HepG2 (cell line): ENCODE measurements at regions not wholly inside any gene's neighbourhood (a gene's known extent, or its start where the extent isn't known, plus 50 kb on each side); places are given as distances from the start of the nearest gene placed in this dataset.

Experiments used
- ATAC-seq: fragments of 200-7000 bp; cut with Tn5 transposase; 3 replicates; pipeline ENCODE4 v1.9.1; 2020; ENCODE audit warnings: mild to moderate bottlenecking, moderate library complexity
- BruUV-seq: library from RNA; stranded (reverse); fragments of 400-500 nt; replicated peaks from 2 replicates; lab custom pipeline; 2021; lab: Mats Ljungman, UMichigan
- CTCF ChIA-PET: fragments of 300-600 bp; formaldehyde crosslinking; extraction: SDS; loops from one replicate; lab custom pipeline; 2021; ENCODE audit warnings: low total read pairs, inconsistent platforms, low intra/inter-chr PET ratio; lab: Yijun Ruan, JAX
- POLR2A ChIA-PET: fragments of 350-600 bp; sonication (Branson Sonifier 250); formaldehyde crosslinking; loops from one replicate; lab custom pipeline; 2020; ENCODE audit warnings: antibody characterized with exemption, inconsistent platforms; lab: Yijun Ruan, JAX
- DNase-seq: peaks from one replicate; pipeline ENCODE4 v3.0.0-alpha.2; 2015; ENCODE audit warnings: low spot score
- FAIRE-seq: peaks from 3 replicates; lab custom pipeline; 2011; peaks lifted over from hg19 to GRCh38; lab: Jason Lieb, UNC
- H2AFZ ChIP-seq: one replicate; pipeline ENCODE4 v1.6.1; 2011; ENCODE audit warnings: low read length, inconsistent platforms
- H3K27ac ChIP-seq: fragments of 300-600 bp; 3 replicates; pipeline ENCODE4 v1.8.0; 2011; ENCODE audit warnings: mixed run types, mild to moderate bottlenecking, mixed read lengths, low read length, inconsistent platforms; ENCODE audit not compliant: insufficient read depth; ENCODE audit errors: extremely low read length
- H3K27me3 ChIP-seq, 2 experiments: fragments of 200-600 bp in 1 of 2; 2 replicates in 1 of 2; 3 replicates in 1 of 2; pipeline versions ENCODE4 v1.6.0 to v1.8.0; 2011; ENCODE audit warnings: low read length in 2 of 2, mild to moderate bottlenecking in 2 of 2, moderate library complexity in 2 of 2, inconsistent platforms in 1 of 2; ENCODE audit not compliant: insufficient read depth in 2 of 2, control insufficient read depth in 1 of 2
- H3K36me3 ChIP-seq, 2 experiments: fragments of 200-600 bp in 1 of 2; replicated peaks in 1 of 2; 2 replicates in 1 of 2; 3 replicates in 1 of 2; pipeline versions ENCODE4 v1.5.1 to v1.8.0; 2011; ENCODE audit warnings: low read length in 2 of 2, inconsistent platforms in 1 of 2; ENCODE audit not compliant: insufficient read depth in 2 of 2, control insufficient read depth in 1 of 2
- H3K4me1 ChIP-seq: 2 replicates; pipeline ENCODE4 v1.5.1; 2012; ENCODE audit warnings: low read length, inconsistent platforms; ENCODE audit not compliant: insufficient read depth
- H3K4me2 ChIP-seq: 2 replicates; pipeline ENCODE4 v1.6.0; 2011; ENCODE audit warnings: low read depth, low read length, inconsistent platforms
- H3K4me3 ChIP-seq, 3 experiments: fragments of 200-600 bp in 1 of 3; sonication (generic), shearing (Covaris generic) in 1 of 3; replicated peaks in 1 of 3; 2 replicates each; pipeline ENCODE4 v1.5.1; 2011 to 2016; ENCODE audit warnings: low read length in 3 of 3, inconsistent platforms in 2 of 3, low read depth in 2 of 3, mild to moderate bottlenecking in 2 of 3, control low read depth in 1 of 3, mixed read lengths in 1 of 3; ENCODE audit not compliant: insufficient read depth in 1 of 3
- H3K79me2 ChIP-seq: one replicate; pipeline ENCODE4 v1.6.1; 2011; ENCODE audit warnings: low read length, inconsistent platforms; ENCODE audit not compliant: insufficient read depth
- H3K9ac ChIP-seq: 2 replicates; pipeline ENCODE4 v1.6.0; 2011; ENCODE audit warnings: mild to moderate bottlenecking, low read depth, low read length, inconsistent platforms; ENCODE audit not compliant: insufficient read depth
- H3K9me3 ChIP-seq: 2 replicates; pipeline ENCODE4 v1.5.1; 2012; ENCODE audit warnings: mild to moderate bottlenecking, low read length
- H4K20me1 ChIP-seq: 2 replicates; pipeline ENCODE4 v1.6.0; 2011; ENCODE audit warnings: inconsistent platforms, mild to moderate bottlenecking, low read length, moderate library complexity; ENCODE audit not compliant: insufficient read depth
- AGO1 ChIP-seq: fragments of 200-400 bp; formaldehyde crosslinking; IDR thresholded peaks from 2 replicates; pipeline ENCODE4 v1.6.1; 2017; ENCODE audit warnings: mild to moderate bottlenecking, low read depth, low read length, moderate library complexity; ENCODE audit not compliant: poor library complexity, severe bottlenecking
- ATRX ChIP-seq: sonication (generic); formaldehyde crosslinking; IDR thresholded peaks from 2 replicates; pipeline ENCODE4 v1.4.0; 2020; ENCODE audit warnings: missing genetic modification reagents, borderline replicate concordance
- ETV6 ChIP-seq: sonication (generic); formaldehyde crosslinking; conservative IDR thresholded peaks from 2 replicates; pipeline ENCODE4 v1.4.0; 2020; ENCODE audit warnings: missing genetic modification reagents
- FOXJ3 ChIP-seq: sonication (generic); formaldehyde crosslinking; IDR thresholded peaks from 2 replicates; pipeline ENCODE4 v1.4.0; 2020; ENCODE audit warnings: missing genetic modification reagents, mild to moderate bottlenecking, borderline replicate concordance
- HDAC1 ChIP-seq: sonication (generic); formaldehyde crosslinking; IDR thresholded peaks from 2 replicates; pipeline ENCODE4 v1.5.1; 2020; ENCODE audit warnings: mild to moderate bottlenecking, missing genetic modification reagents
- NFE2L2 ChIP-seq: fragments of 150-350 bp; IDR thresholded peaks from 2 replicates; pipeline ENCODE4 v1.6.1; 2014; ENCODE audit warnings: low read length
- ZNF660 ChIP-seq: sonication (generic); formaldehyde crosslinking; IDR thresholded peaks from 2 replicates; pipeline ENCODE4 v1.5.1; 2020; ENCODE audit warnings: mild to moderate bottlenecking, low read depth, missing genetic modification reagents, borderline replicate concordance
- WGBS: methylation state at CpG from one replicate; pipeline ENCODE4 v1.1.6; 2017; ENCODE audit warnings: low lambda C conversion rate; 5-methylcytosine and 5-hydroxymethylcytosine counted together
- in situ Hi-C: cut with HindIII; loops from 2 replicates; pipeline ENCODE4 v1.10.0; 2017; ENCODE audit warnings: low pct_unique_long_range_greater_than_20kb; ENCODE audit not compliant: extremely low pct_ligation_motif_present
- intact Hi-C: fragments of 100-400 bp; cut with micrococcal nuclease; formaldehyde crosslinking; loops from one replicate; pipeline ENCODE4 v1.10.0; 2022; ENCODE audit not compliant: unreplicated experiment
- TF ChIP-seq, protein P1 (sequence below): IDR thresholded peaks from 2 replicates; pipeline ENCODE4 v1.6.1; 2016
- TF ChIP-seq, protein P2 (sequence below): sonication (generic); formaldehyde crosslinking; IDR thresholded peaks from 2 replicates; pipeline ENCODE4 v1.9.0; 2022; ENCODE audit warnings: low read depth, missing genetic modification reagents
- TF ChIP-seq, protein P3 (sequence below): sonication (generic); formaldehyde crosslinking; IDR thresholded peaks from 2 replicates; pipeline ENCODE4 v1.4.0; 2020; ENCODE audit warnings: low read depth, mild to moderate bottlenecking, missing genetic modification reagents

DNA sequence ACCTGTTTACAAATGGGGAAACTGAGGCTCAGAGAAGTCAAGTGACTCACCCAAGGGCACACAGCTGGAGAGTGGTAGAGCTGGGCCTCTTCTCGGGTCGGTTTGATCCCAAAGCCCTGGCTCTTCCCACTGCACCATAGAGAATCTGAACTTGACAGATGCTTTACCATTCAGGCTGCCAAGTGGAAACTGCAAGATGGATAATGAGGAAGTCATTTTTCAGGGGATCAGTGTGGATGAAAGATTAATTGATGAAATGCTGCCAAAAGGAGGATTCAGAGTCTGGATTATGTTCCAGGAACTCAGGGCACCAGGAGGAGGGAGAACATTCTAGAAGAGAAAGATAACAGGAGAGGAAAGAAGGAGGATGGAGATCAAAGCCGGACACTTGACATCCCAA lies 185.9 kb upstream of the ZBED5 start:
- no peaks in the 10 kb centered on the region for H4K20me1 ChIP-seq
- WGBS: 28% methylated on average over 3 of the region's 3 CpGs
- no TSS peak for BruUV-seq
- intact Hi-C loops: no loop called here
- no peak overlapping the region for H3K4me3 ChIP-seq
- FAIRE-seq (no peak), DNase-seq (no peak), ATAC-seq (no peak)
- ChIA-PET POLR2A (no interaction called here), CTCF (no interaction called here)
- no peak overlapping the region for H3K9ac ChIP-seq
- in situ Hi-C loops: no loop called here
- H3K4me1 ChIP-seq: no peaks in the 10 kb centered on the region
- H3K9me3 ChIP-seq: no peaks in the 10 kb centered on the region
- H3K27ac ChIP-seq: no peak overlapping the region
- no peaks in the 10 kb centered on the region for H3K36me3 ChIP-seq
- H3K27me3 ChIP-seq: peaks cover 0 to 2% of the 10 kb centered on the region in 2 experiments; a peak in 3 of 5 replicates
- H3K79me2 ChIP-seq: no peaks in the 10 kb centered on the region
- no peak overlapping the region for H3K4me2 ChIP-seq
- TF ChIP-seq, protein P1, sequence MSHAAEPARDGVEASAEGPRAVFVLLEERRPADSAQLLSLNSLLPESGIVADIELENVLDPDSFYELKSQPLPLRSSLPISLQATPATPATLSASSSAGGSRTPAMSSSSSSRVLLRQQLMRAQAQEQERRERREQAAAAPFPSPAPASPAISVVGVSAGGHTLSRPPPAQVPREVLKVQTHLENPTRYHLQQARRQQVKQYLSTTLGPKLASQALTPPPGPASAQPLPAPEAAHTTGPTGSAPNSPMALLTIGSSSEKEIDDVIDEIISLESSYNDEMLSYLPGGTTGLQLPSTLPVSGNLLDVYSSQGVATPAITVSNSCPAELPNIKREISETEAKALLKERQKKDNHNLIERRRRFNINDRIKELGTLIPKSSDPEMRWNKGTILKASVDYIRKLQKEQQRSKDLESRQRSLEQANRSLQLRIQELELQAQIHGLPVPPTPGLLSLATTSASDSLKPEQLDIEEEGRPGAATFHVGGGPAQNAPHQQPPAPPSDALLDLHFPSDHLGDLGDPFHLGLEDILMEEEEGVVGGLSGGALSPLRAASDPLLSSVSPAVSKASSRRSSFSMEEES (CRISPR knock-in tag): no peak
- no peak for TF ChIP-seq HDAC1 (CRISPR knock-in tag)
- TF ChIP-seq, protein P2, sequence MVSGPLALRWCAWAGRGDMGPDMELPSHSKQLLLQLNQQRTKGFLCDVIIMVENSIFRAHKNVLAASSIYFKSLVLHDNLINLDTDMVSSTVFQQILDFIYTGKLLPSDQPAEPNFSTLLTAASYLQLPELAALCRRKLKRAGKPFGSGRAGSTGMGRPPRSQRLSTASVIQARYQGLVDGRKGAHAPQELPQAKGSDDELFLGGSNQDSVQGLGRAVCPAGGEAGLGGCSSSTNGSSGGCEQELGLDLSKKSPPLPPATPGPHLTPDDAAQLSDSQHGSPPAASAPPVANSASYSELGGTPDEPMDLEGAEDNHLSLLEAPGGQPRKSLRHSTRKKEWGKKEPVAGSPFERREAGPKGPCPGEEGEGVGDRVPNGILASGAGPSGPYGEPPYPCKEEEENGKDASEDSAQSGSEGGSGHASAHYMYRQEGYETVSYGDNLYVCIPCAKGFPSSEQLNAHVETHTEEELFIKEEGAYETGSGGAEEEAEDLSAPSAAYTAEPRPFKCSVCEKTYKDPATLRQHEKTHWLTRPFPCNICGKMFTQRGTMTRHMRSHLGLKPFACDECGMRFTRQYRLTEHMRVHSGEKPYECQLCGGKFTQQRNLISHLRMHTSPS (CRISPR knock-in tag): no peak
- TF ChIP-seq FOXJ3 (CRISPR knock-in tag): no peak
- no peak for TF ChIP-seq ZNF660 (CRISPR knock-in tag)
- TF ChIP-seq AGO1: no peak
- TF ChIP-seq ETV6 (CRISPR knock-in tag): no peak
- no peak for TF ChIP-seq NFE2L2
- TF ChIP-seq, protein P3, sequence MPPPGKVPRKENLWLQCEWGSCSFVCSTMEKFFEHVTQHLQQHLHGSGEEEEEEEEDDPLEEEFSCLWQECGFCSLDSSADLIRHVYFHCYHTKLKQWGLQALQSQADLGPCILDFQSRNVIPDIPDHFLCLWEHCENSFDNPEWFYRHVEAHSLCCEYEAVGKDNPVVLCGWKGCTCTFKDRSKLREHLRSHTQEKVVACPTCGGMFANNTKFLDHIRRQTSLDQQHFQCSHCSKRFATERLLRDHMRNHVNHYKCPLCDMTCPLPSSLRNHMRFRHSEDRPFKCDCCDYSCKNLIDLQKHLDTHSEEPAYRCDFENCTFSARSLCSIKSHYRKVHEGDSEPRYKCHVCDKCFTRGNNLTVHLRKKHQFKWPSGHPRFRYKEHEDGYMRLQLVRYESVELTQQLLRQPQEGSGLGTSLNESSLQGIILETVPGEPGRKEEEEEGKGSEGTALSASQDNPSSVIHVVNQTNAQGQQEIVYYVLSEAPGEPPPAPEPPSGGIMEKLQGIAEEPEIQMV (CRISPR knock-in tag): no peak
- no peak for TF ChIP-seq ATRX (CRISPR knock-in tag)
- TF ChIP-seq, all 625 proteins: peak for 0
- no peak overlapping the region for H2AFZ ChIP-seq
